ENCODE measurements at regions not wholly inside any gene's neighbourhood (a gene's known extent, or its start where the extent isn't known, plus 50 kb on each side); places are given as distances from the start of the nearest gene placed in this dataset.

DNA sequence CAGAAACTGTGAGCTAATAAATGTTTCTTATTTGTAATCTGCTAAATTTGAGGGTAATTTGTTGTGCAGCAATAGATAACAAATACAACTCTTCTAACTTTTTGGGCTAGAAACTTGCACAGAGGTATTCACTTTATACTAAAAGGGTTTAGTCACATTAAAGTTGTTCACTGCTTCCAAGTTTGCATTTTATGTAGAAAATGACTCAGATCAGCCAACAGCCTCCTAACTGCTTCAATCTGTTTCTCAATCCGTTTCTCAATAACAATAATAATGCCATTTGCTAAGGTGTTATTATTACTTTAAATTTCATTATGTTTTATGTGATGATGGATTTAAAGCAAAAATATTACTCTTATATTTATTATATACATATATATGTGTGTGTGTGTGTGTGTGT is 213.9 kb downstream of the CENPW start:
- Histone ChIP-seq H3K4me3 (ENCODE audit: low read length) (no peak overlapping the region), H3F3A (ENCODE audit: insufficient read depth, low read length) (no peaks in the 10 kb centered on the region), H3K27ac (ENCODE audit: low read length) (no peak overlapping the region), H3K9ac (ENCODE audit: low read length) (no peak overlapping the region), H3K36me3 (replicated peaks; ENCODE audit: insufficient read depth, low read length) (no peaks in the 10 kb centered on the region), H3K4me2 (ENCODE audit: low read depth, low read length) (no peak overlapping the region), H3K9me3 (replicated peaks; ENCODE audit: insufficient read depth, low read length) (no peaks in the 10 kb centered on the region), H3K79me2 (ENCODE audit: low read length) (no peaks in the 10 kb centered on the region), H3K9me2 (replicated peaks; ENCODE audit: insufficient read depth, low read length) (no peaks in the 10 kb centered on the region), H3K4me1 (ENCODE audit: low read length) (no peaks in the 10 kb centered on the region), H3K27me3 (replicated peaks; ENCODE audit: insufficient read depth, low read length) (no peaks in the 10 kb centered on the region), H4K20me1 (ENCODE audit: insufficient read depth, low read length) (no peaks in the 10 kb centered on the region), H2AFZ (ENCODE audit: low read length) (no peak overlapping the region)
- no peak for DNase-seq
- TF ChIP-seq EZH2phosphoT487 (IDR thresholded peaks at IDR 0.05; ENCODE audit: low read length) (no peak), EZH2 (optimal IDR thresholded peaks at IDR 0.05; ENCODE audit: low read depth, low read length) (no peak)
- TF ChIP-seq, protein P1, sequence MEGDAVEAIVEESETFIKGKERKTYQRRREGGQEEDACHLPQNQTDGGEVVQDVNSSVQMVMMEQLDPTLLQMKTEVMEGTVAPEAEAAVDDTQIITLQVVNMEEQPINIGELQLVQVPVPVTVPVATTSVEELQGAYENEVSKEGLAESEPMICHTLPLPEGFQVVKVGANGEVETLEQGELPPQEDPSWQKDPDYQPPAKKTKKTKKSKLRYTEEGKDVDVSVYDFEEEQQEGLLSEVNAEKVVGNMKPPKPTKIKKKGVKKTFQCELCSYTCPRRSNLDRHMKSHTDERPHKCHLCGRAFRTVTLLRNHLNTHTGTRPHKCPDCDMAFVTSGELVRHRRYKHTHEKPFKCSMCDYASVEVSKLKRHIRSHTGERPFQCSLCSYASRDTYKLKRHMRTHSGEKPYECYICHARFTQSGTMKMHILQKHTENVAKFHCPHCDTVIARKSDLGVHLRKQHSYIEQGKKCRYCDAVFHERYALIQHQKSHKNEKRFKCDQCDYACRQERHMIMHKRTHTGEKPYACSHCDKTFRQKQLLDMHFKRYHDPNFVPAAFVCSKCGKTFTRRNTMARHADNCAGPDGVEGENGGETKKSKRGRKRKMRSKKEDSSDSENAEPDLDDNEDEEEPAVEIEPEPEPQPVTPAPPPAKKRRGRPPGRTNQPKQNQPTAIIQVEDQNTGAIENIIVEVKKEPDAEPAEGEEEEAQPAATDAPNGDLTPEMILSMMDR (IDR thresholded peaks at IDR 0.05; ENCODE audit: low read length), result no peak

DNA sequence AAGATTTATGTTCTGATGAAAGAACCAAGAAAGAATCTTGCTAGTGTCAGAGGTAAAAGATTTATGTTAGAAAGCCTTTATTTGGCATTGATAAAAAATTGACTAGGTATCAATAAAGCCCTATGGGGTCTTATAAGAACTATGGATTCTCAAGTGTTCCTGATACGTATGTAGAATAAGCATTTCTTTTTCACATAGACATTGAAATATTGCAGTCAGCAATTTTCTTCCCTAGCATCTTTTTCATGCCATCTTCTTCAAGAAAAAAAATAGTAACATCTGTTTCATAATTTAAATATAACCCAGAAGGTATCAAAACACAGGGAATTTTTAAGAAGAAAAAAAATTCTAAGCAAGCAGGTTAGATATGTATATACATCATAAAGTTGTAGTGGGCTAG is 230.6 kb downstream of the CENPW start:
- no peak overlapping the region for H3K27ac ChIP-seq (ENCODE audit: low read length)
- H3K4me1 ChIP-seq (ENCODE audit: low read length), result no peaks in the 10 kb centered on the region
- H3K9ac ChIP-seq (ENCODE audit: low read length), result no peak overlapping the region
- H3K4me3 ChIP-seq (ENCODE audit: low read length), result no peak overlapping the region
- no peak overlapping the region for H3K4me2 ChIP-seq (ENCODE audit: low read depth, low read length)
- no peaks in the 10 kb centered on the region for H3K9me2 ChIP-seq (replicated peaks; ENCODE audit: insufficient read depth, low read length)
- H3K36me3 ChIP-seq (replicated peaks; ENCODE audit: insufficient read depth, low read length), result no peaks in the 10 kb centered on the region
- no peaks in the 10 kb centered on the region for H3K9me3 ChIP-seq (replicated peaks; ENCODE audit: insufficient read depth, low read length)
- no peak for DNase-seq
- H3K79me2 ChIP-seq (ENCODE audit: low read length), result no peaks in the 10 kb centered on the region
- H3K27me3 ChIP-seq (replicated peaks; ENCODE audit: insufficient read depth, low read length), result no peaks in the 10 kb centered on the region
- no peak overlapping the region for H2AFZ ChIP-seq (ENCODE audit: low read length)
- no peaks in the 10 kb centered on the region for H4K20me1 ChIP-seq (ENCODE audit: insufficient read depth, low read length)
- TF ChIP-seq, protein P1 (IDR thresholded peaks at IDR 0.05; ENCODE audit: low read length), result no peak
- no peaks in the 10 kb centered on the region for H3F3A ChIP-seq (ENCODE audit: insufficient read depth, low read length)

DNA sequence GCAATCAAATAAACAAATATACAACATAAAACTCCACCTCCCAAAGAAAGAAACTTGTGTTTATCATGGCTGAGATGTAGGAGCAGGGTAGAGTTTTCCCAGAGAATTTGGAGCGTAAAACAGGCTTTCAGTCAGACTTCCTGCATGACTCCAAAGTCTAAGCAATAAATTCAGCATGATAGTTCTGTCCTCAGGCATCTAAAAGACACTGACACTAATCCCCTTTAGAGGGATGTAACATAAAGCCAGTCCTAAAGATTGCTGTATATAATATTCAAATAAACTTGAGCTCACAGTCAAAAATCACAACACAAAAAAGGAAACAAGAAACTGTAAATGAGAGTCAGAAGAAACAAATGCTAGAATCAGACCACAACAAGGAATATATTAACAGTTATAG is 234.4 kb downstream of the CENPW start:
- Histone ChIP-seq H3K9ac (ENCODE audit: low read length) (no peak overlapping the region), H3K27ac (ENCODE audit: low read length) (no peak overlapping the region)
- TF ChIP-seq EZH2phosphoT487 (IDR thresholded peaks at IDR 0.05; ENCODE audit: low read length) (no peak), EZH2 (optimal IDR thresholded peaks at IDR 0.05; ENCODE audit: low read depth, low read length) (no peak)
- TF ChIP-seq, protein P1 (IDR thresholded peaks at IDR 0.05; ENCODE audit: low read length), result no peak

More for the DNA sequence above, 234.4 kb downstream of the CENPW start:
- no peaks in the 10 kb centered on the region for H3K36me3 ChIP-seq (replicated peaks; ENCODE audit: insufficient read depth, low read length)
- no peak overlapping the region for H3K4me3 ChIP-seq (ENCODE audit: low read length)
- no peaks in the 10 kb centered on the region for H3F3A ChIP-seq (ENCODE audit: insufficient read depth, low read length)
- no peaks in the 10 kb centered on the region for H3K27me3 ChIP-seq (replicated peaks; ENCODE audit: insufficient read depth, low read length)
- no peak overlapping the region for H2AFZ ChIP-seq (ENCODE audit: low read length)
- no peaks in the 10 kb centered on the region for H3K9me3 ChIP-seq (replicated peaks; ENCODE audit: insufficient read depth, low read length)
- H3K79me2 ChIP-seq (ENCODE audit: low read length), result no peaks in the 10 kb centered on the region
- DNase-seq, result no peak
- H4K20me1 ChIP-seq (ENCODE audit: insufficient read depth, low read length), result no peaks in the 10 kb centered on the region
- H3K9me2 ChIP-seq (replicated peaks; ENCODE audit: insufficient read depth, low read length), result no peaks in the 10 kb centered on the region
- H3K4me2 ChIP-seq (ENCODE audit: low read depth, low read length), result no peak overlapping the region
- no peaks in the 10 kb centered on the region for H3K4me1 ChIP-seq (ENCODE audit: low read length)
